ENCODE measurements at regions not wholly inside any gene's neighbourhood (a gene's known extent, or its start where the extent isn't known, plus 50 kb on each side); places are given as distances from the start of the nearest gene placed in this dataset.

- Mint-ChIP-seq H3K9me3 (peaks cover 7% of the 10 kb centered on the region), H3K36me3 (ENCODE audit: low read depth) (no peaks in the 10 kb centered on the region), H3K4me1 (no peaks in the 10 kb centered on the region), H3K27me3 (ENCODE audit: insufficient read depth) (peaks cover 8% of the 10 kb centered on the region), H3K4me3 (no peak overlapping the region), H3K27ac (no peak overlapping the region)
- Histone ChIP-seq H3K27ac (ENCODE audit: low read depth, low read length) (no peak overlapping the region), H3K27me3 (ENCODE audit: control insufficient read depth, insufficient read depth, low read length, poor library complexity, severe bottlenecking) (no peaks in the 10 kb centered on the region), H3K4me3 (ENCODE audit: low read length) (no peak overlapping the region), H3K9ac (ENCODE audit: extremely low read depth, low read length, poor library complexity, severe bottlenecking) (no peak overlapping the region), H3K36me3 (ENCODE audit: control insufficient read depth, insufficient read depth, low read length) (no peaks in the 10 kb centered on the region), H3K4me1 (ENCODE audit: control insufficient read depth, insufficient read depth, low read length) (no peaks in the 10 kb centered on the region), H3K9me3 (ENCODE audit: control insufficient read depth, low read length) (peaks cover 7% of the 10 kb centered on the region)
- DNase-seq: no peak
- 94 to 100% methylated on average over 6 to 11 of the region's 11 CpGs for WGBS, 2 experiments (ENCODE audit: insufficient coverage in 1 of 2, insufficient read length in 1 of 2)
- TF ChIP-seq CTCF (conservative IDR thresholded peaks at IDR 0.05): no peak
Measured at GRCh38 chr22:26109686-26110315, 59.5 kb upstream of the SEZ6L start.

GRCh38 chr22:26114826-26115225 lies 54.4 kb upstream of the SEZ6L start:
- Histone ChIP-seq H3K9me3 (ENCODE audit: control insufficient read depth, low read length) (peaks cover 7% of the 10 kb centered on the region), H3K36me3 (ENCODE audit: control insufficient read depth, insufficient read depth, low read length) (no peaks in the 10 kb centered on the region), H3K27ac (ENCODE audit: low read depth, low read length) (no peak overlapping the region), H3K4me1 (ENCODE audit: control insufficient read depth, insufficient read depth, low read length) (no peaks in the 10 kb centered on the region), H3K9ac (ENCODE audit: extremely low read depth, low read length, poor library complexity, severe bottlenecking) (no peak overlapping the region), H3K27me3 (ENCODE audit: control insufficient read depth, insufficient read depth, low read length, poor library complexity, severe bottlenecking) (no peaks in the 10 kb centered on the region), H3K4me3 (ENCODE audit: low read length) (no peak overlapping the region)
- no peak for DNase-seq
- Mint-ChIP-seq H3K9me3 (peaks cover 7% of the 10 kb centered on the region), H3K4me3 (no peak overlapping the region), H3K27me3 (ENCODE audit: insufficient read depth) (peaks cover 10% of the 10 kb centered on the region), H3K27ac (no peak overlapping the region), H3K4me1 (no peaks in the 10 kb centered on the region), H3K36me3 (ENCODE audit: low read depth) (no peaks in the 10 kb centered on the region)
- TF ChIP-seq CTCF (conservative IDR thresholded peaks at IDR 0.05): no peak
- 80 to 100% methylated on average over 1 of the region's 1 CpG for WGBS, 2 experiments (ENCODE audit: insufficient coverage in 1 of 2, insufficient read length in 1 of 2)

GRCh38 chr22:26115266-26115665 lies 54.0 kb upstream of the SEZ6L start:
- no peak overlapping the region for H3K9ac ChIP-seq (ENCODE audit: extremely low read depth, low read length, poor library complexity, severe bottlenecking)
- H3K4me3 Mint-ChIP-seq: no peak overlapping the region
- H3K36me3 Mint-ChIP-seq (ENCODE audit: low read depth): no peaks in the 10 kb centered on the region
- peaks cover 7% of the 10 kb centered on the region for H3K9me3 Mint-ChIP-seq
- H3K4me3 ChIP-seq (ENCODE audit: low read length): no peak overlapping the region
- no peak for TF ChIP-seq CTCF (conservative IDR thresholded peaks at IDR 0.05)
- no peak overlapping the region for H3K27ac Mint-ChIP-seq
- peaks cover 6% of the 10 kb centered on the region for H3K9me3 ChIP-seq (ENCODE audit: control insufficient read depth, low read length)
- H3K27me3 ChIP-seq (ENCODE audit: control insufficient read depth, insufficient read depth, low read length, poor library complexity, severe bottlenecking): no peaks in the 10 kb centered on the region
- no peak overlapping the region for H3K27ac ChIP-seq (ENCODE audit: low read depth, low read length)
- no peak for DNase-seq
- H3K36me3 ChIP-seq (ENCODE audit: control insufficient read depth, insufficient read depth, low read length): no peaks in the 10 kb centered on the region
- no peaks in the 10 kb centered on the region for H3K4me1 Mint-ChIP-seq
- H3K4me1 ChIP-seq (ENCODE audit: control insufficient read depth, insufficient read depth, low read length): no peaks in the 10 kb centered on the region
- H3K27me3 Mint-ChIP-seq (ENCODE audit: insufficient read depth): peaks cover 8% of the 10 kb centered on the region
